RKO (cell line): ENCODE measurements at regions not wholly inside any gene's neighbourhood (a gene's known extent, or its start where the extent isn't known, plus 50 kb on each side); places are given as distances from the start of the nearest gene placed in this dataset.

ENCODE experiments used
- DNase-seq: peaks from one replicate; pipeline ENCODE4 v3.0.0-alpha.2; 2016; ENCODE audit warnings: low spot score

DNA sequence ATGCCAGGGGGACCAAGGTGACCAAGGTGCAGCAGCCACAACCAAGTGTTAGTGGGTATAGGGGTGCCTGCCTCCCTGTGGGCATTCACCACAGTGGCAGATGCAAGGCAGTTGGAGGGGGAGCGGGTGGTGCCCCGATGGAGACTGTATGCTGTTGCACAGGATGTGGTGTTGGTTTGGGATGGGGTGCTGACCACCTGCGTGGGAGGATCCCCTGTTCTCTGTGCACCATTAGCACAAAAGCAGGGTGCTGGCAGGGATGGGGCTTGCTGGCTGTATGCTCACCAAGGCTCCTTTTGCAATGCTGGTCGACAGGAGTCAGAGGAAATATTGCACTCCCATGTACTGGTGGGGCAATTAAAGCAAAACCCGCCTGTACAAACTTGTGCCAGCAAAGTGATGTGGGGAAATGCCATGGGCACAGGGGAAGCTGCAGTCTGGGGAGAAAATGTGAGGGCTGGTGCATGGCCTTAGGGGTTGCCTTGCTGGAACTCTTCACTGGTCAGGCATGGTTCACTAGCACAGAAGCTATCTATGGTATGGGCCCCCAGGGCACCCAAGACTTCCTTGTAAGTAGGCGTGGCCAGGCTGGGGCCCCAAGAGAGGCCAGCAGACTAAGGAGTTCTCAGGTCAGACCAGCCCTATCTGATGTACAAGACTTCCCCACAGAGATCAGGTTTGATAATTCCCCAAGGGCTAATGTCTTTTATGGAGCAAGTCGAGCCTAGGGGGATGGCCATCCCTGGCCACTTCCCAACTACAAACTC, 51.9 kb upstream of the GNAT3 start:
- DNase-seq = no peak

DNA sequence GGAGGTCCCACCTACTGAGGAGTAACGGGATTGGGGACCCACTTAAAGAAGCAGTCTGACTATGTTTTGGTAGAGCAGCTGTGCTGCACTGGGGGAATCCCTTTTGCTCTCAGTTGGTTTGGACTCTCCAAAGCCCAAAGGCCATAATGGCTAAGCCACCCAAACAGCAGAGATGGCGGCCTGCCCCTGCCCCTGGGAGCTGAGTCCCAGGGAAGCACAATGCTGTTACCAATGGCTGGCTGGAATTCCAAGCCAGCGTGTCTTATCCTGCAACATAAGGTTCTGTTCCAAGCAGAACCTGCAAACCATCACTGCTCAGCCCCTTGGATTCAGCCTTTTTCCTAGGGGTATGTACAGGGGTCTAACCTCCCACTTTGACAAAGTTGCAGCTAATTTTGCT, 53.7 kb upstream of the GNAT3 start:
- no peak for DNase-seq

DNA sequence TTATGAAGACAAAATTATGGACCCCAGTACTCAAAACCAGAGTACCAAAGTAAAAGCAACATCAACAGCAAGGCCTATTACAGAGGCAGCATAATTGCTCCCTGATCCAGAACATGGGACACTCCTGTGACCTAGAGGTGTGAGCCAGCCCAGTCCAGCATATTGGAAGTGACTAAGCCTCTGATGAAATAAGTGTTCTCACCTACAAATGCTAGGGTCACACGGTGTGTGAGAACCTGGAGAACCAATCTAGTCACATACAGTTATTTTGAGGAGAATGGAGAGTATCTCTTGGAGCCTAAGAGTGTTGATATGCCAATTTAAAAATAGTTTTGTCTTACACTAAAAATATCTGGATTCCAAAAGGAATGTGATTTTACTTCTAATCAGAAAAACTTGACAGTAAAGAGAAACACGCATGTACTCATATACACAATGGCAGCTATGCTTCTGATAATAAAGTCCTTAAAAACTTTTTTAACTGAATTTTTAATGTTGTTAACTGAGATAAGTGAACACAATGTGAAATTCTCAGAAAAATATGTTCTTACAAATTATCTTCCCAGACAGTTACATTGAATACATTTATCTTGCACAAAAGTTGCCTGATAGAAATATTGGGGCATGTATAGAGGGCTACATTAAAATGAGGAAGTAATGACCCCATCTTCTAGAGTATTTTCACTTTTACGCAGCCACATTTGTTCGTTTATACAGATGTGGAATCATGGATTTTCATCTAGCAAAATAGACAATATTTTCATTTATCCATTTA, 56.8 kb upstream of the CD36 start:
- peak; percentile 6 for DNase-seq

DNA sequence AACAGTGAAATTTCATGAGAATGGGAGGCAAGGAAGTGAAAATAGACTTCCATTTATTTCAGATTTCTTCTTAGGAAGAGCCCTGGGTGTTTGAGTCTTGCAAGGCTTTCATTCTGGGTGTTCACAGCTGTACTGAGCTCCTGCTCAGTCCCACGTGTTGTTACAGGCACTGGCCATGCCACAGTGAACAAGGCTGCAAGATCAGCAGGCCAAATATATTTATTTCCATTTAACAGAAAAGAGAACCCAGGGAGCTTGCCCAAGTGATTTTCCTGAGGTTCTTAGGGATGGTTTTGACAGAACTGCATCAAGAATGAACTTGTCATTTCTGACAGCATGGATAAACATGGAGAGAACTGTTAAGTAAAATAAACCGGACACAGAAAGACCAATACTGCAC, 54.5 kb upstream of the CD36 start:
- no peak for DNase-seq

DNA sequence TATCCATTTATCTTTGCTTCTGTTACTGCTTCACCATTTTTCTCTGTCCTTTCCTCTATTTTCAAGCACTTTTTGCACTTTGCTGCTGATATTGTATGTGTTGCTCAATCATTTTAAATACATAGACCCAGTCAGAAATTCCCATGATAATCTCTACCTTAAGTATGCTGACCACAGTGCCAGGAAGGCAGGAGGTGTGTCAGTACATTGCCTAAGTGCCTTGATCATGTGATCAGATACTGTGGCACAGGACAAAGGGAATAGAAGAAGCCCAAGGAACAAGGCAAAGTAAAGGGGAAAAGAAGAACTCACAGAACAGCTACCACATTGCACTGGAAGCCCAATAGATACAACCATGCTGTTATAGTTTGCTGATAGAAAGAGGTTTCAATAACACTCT, 53.7 kb upstream of the CD36 start:
- no peak for DNase-seq

DNA sequence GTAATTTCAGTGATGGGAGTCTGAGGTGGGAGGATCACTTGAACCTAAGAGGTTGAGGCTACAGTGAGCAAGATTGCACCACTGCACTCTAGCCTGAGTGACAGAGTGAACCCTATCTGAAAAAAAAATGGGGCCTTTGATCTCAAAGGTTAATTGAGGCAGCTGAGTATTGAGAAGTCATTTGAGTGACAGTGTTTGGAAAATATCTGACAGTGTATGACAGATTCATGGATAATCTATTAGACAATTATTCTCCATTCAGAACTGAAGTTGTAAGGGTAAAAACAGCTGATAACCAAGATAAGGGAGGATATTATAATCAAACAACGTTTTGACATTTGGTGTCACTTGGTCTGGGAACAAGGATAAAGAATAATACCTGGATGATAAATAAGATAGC, 50.9 kb upstream of the CD36 start:
- no peak for DNase-seq

DNA sequence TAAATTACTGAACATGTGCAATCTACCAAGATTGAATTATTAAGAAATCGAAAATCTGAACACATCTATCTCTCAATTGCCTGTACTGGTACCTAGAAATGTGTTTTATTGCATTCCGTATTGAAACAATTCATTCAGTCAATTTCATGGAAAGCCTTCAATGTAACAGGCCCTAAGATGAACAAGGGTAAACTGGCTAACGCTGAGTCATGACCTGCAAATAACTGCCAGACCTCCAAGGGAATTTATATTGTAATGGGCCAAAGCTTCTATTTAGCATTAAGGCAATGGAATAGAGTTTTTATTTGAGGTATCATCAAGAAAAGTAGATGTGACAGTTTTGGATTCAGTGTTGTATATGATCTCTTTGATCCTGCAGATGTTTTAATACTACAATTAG, 49.9 kb upstream of the CD36 start:
- no peak for DNase-seq
